ENCODE measurements at regions not wholly inside any gene's neighbourhood (a gene's known extent, or its start where the extent isn't known, plus 50 kb on each side); places are given as distances from the start of the nearest gene placed in this dataset.
A peak's percentile ranks its signal among the peaks of the same experiment; 100 is the strongest.

GRCh38 chr7:54813398-54813797, 54.4 kb upstream of the SEC61G start (continued):
- no peak for TF ChIP-seq CEBPB (IDR thresholded peaks at IDR 0.05; ENCODE audit: low read depth, low read length)
- TF ChIP-seq MAZ (IDR thresholded peaks at IDR 0.05; ENCODE audit: borderline replicate concordance, low read depth, low read length), result no peak
- TF ChIP-seq FOS (IDR thresholded peaks at IDR 0.05; ENCODE audit: low read depth, low read length), result no peak

GRCh38 chr7:54814401-54814800, 55.4 kb upstream of the SEC61G start:
- POLR2A ChIA-PET (ENCODE audit: unreplicated experiment), result no interaction called here
- in situ Hi-C loops (cut with MboI; ENCODE audit: low sequenced_read_pairs), result no loop called here
- TF ChIP-seq RAD21 (IDR thresholded peaks at IDR 0.05; ENCODE audit: low read length), result no peak
- TF ChIP-seq POLR2A (IDR thresholded peaks at IDR 0.05; ENCODE audit: low read depth, low read length), result no peak
- TF ChIP-seq USF2 (IDR thresholded peaks at IDR 0.05; ENCODE audit: low read depth, low read length), result no peak
- no peak for TF ChIP-seq RCOR1 (IDR thresholded peaks at IDR 0.05; ENCODE audit: insufficient replicate concordance, low read length)
- no peak for TF ChIP-seq FOS (IDR thresholded peaks at IDR 0.05; ENCODE audit: low read depth, low read length)
- TF ChIP-seq CHD1 (IDR thresholded peaks at IDR 0.05; ENCODE audit: low read depth, low read length), result no peak
- no peak for TF ChIP-seq MXI1 (IDR thresholded peaks at IDR 0.05; ENCODE audit: borderline replicate concordance, low read depth, low read length)
- TF ChIP-seq BHLHE40 (IDR thresholded peaks at IDR 0.05; ENCODE audit: low read depth, low read length), result no peak
- no peak for TF ChIP-seq NFE2L2 (IDR thresholded peaks at IDR 0.05; ENCODE audit: low read depth, low read length)
- no peak for TF ChIP-seq CEBPB (IDR thresholded peaks at IDR 0.05; ENCODE audit: low read depth, low read length)
- TF ChIP-seq ELK1 (IDR thresholded peaks at IDR 0.05; ENCODE audit: borderline replicate concordance, low read depth, low read length), result no peak
- no peak for TF ChIP-seq CTCF (conservative IDR thresholded peaks at IDR 0.05; ENCODE audit: low read depth, low read length)
- TF ChIP-seq RFX5 (IDR thresholded peaks at IDR 0.05; ENCODE audit: low read depth, low read length), result no peak
- no peak for TF ChIP-seq MAZ (IDR thresholded peaks at IDR 0.05; ENCODE audit: borderline replicate concordance, low read depth, low read length)

More at GRCh38 chr7:54814401-54814800, 55.4 kb upstream of the SEC61G start:
- no peaks in the 10 kb centered on the region for H4K20me1 ChIP-seq (ENCODE audit: insufficient read depth, low read length)
- no peaks in the 10 kb centered on the region; the same call in 1 of the 2 replicates for H3K9me1 ChIP-seq (ENCODE audit: insufficient read depth, low read length)
- BruUV-seq (replicated peaks), result no TSS peak
- H4K5ac ChIP-seq (ENCODE audit: low read depth, low read length), result no peak overlapping the region
- H3K9ac ChIP-seq (ENCODE audit: low read depth, low read length), result no peak overlapping the region
- H2AK5ac ChIP-seq (ENCODE audit: low read depth, low read length), result no peak overlapping the region; the same call in 1 of the 2 replicates
- no peak overlapping the region for H3K14ac ChIP-seq (replicated peaks; ENCODE audit: low read depth, low read length)
- peaks cover 12% of the 10 kb centered on the region for H3K4me1 ChIP-seq (ENCODE audit: control insufficient read depth, insufficient read depth, low read length)
- no peak overlapping the region for H3K4ac ChIP-seq (ENCODE audit: low read depth, low read length)
- no peak overlapping the region; the same call in 1 of the 2 replicates for H4K91ac ChIP-seq (ENCODE audit: insufficient read depth, low read depth, low read length)
- H2BK120ac ChIP-seq (ENCODE audit: low read depth, low read length), result peak overlapping the region; percentile 26; the same call in 1 of the 2 replicates
- H3K4me2 ChIP-seq (ENCODE audit: low read depth, low read length), result no peak overlapping the region
- DNase-seq (no peak), ATAC-seq (ENCODE audit: low read depth) (no peak)
- H2BK5ac ChIP-seq (ENCODE audit: low read depth, low read length, poor library complexity, severe bottlenecking), result no peak overlapping the region
- no peaks in the 10 kb centered on the region for H3K36me3 ChIP-seq (ENCODE audit: control insufficient read depth, insufficient read depth, low read length)
- CTCF ChIA-PET, result interaction anchor here (0.6 to 1.4 kb wide), 3 partner anchors 13 to 441 kb away, joined by 3 to 4 read pairs (median 3); no protein-coding TSS in a partner anchor
- no peaks in the 10 kb centered on the region for H3K9me3 ChIP-seq (ENCODE audit: control insufficient read depth, insufficient read depth, low read length)
- no peak overlapping the region for H2AK9ac ChIP-seq (replicated peaks; ENCODE audit: low read depth, low read length, poor library complexity)
- H3K27ac ChIP-seq (ENCODE audit: insufficient read depth, low read length), result no peak overlapping the region
- dilution Hi-C loops (cut with HindIII; ENCODE audit: low sequenced_read_pairs, unreplicated experiment), result no loop called here
- H2BK15ac ChIP-seq (ENCODE audit: low read depth, low read length), result no peak overlapping the region
- no peak overlapping the region for H4K8ac ChIP-seq (ENCODE audit: low read depth in 2 of 2, low read length in 2 of 2)
- H3K56ac ChIP-seq (ENCODE audit: extremely low read depth, insufficient read depth, low read length), result no peak overlapping the region
- H3K23ac ChIP-seq (ENCODE audit: low read depth, low read length), result no peak overlapping the region
- intact Hi-C loops (cut with micrococcal nuclease), result no loop called here
- no peak overlapping the region for H2AFZ ChIP-seq (replicated peaks; ENCODE audit: low read length, poor library complexity)
- 0 out of 2 replicates have a peak overlapping the region, but pooled peaks have one; percentile 18 for H3K18ac ChIP-seq (ENCODE audit: low read depth, low read length)
- 100% methylated on average over 1 of the region's 5 CpGs; no CpG with 5 or more reads in 1 of the 2 experiments for WGBS, 2 experiments (ENCODE audit: extremely low coverage in 2 of 2, insufficient read length in 1 of 2)
- H3K79me1 ChIP-seq (ENCODE audit: low read depth in 1 of 2, low read length in 2 of 2), result no peaks in the 10 kb centered on the region
- no peak overlapping the region for H2BK20ac ChIP-seq (ENCODE audit: low read depth, low read length)
- H3K27me3 ChIP-seq (ENCODE audit: control insufficient read depth, insufficient read depth, low read length), result no peaks in the 10 kb centered on the region
- no peak overlapping the region for H3K4me3 ChIP-seq (ENCODE audit: insufficient read depth, low read depth, low read length)

Measured in IMR-90 (cell line).